ENCODE measurements at regions not wholly inside any gene's neighbourhood (a gene's known extent, or its start where the extent isn't known, plus 50 kb on each side); places are given as distances from the start of the nearest gene placed in this dataset.

DNA sequence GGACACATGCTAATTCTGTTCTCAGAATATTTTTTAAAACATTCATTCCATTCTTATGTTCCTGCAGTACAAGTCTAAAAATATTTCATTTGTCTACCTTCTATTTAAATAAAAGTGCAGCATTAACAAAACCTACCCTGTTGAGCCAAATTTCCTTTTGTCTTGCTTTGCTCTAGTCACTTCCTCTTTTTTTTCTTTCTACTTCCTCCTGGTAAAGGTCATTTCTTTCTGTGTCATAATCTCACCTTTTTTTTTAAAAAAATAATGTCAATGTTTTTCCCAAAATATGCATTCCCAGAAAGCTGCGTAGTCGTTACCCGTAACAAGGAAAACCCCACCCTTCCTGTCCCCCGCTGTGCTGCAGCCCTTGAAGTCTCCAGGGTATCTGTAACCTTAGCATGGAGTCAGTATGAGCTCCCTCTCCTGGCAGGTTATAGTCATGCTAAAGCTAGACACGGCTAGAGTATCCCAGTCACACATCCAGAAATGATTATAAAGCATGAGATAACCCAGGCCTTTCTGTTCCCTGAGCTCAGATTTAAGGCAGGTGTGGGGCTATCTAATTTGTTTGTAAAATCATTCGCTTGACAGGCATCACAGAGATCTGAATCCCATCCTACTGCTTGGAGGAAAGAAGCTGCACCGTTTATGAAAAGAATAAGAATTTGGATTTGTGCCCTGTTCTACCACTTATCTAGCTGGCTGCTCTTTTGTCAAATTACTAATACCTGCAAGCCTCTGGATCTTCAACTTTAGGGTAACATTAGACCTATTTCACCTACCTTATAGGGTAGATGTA, 51.1 kb upstream of the EED start:
- peak; percentile 86 for DNase-seq (ENCODE audit: low spot score)

- no peak for DNase-seq (ENCODE audit: low spot score)
Measured at GRCh38 chr11:86192519-86193257, 51.9 kb upstream of the EED start.

GRCh38 chr11:86191874-86192273, 52.7 kb upstream of the EED start:
- DNase-seq (ENCODE audit: low spot score), result no peak

- DNase-seq (ENCODE audit: low spot score), result no peak
Measured at GRCh38 chr11:86187027-86187426, 57.5 kb upstream of the EED start.

DNA sequence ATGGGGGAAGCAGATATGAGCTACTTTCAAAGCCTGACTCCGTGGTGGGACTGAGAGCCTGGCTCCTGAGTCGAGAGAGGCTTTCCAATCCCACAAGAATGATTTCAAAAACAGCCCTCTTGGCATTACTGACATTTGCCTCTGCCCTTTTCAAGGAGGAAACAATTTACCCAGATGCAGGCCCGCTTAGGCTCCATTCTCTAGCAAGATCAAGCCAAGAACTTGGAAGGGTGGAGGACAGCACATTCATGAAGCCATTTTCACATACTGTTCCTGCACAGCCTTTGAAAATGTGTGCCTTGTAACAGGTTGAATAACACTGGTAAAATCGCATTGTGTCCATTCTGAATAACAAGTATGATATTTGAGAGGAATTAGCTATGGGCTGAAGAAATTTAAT, 58.2 kb upstream of the EED start:
- no peak for DNase-seq (ENCODE audit: low spot score)

DNA sequence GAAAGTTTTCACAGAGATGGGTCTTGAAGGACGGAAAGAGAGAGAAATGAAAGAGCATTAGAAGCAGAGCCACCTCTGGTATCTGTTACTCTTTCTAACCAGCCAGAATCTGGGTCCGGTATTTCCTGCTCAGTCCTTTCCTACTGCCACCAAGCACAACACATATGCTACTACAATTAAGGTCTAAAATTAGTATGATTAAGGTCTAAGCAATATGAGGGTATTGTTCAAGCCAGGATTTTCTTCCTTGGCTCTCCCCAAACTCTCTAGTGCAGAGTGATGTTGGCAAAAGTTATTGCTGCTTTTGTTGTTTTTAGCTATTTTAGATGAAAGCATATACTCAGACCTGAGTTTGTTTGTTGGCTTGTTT, 59.2 kb upstream of the EED start:
- DNase-seq (ENCODE audit: low spot score), result no peak

DNA sequence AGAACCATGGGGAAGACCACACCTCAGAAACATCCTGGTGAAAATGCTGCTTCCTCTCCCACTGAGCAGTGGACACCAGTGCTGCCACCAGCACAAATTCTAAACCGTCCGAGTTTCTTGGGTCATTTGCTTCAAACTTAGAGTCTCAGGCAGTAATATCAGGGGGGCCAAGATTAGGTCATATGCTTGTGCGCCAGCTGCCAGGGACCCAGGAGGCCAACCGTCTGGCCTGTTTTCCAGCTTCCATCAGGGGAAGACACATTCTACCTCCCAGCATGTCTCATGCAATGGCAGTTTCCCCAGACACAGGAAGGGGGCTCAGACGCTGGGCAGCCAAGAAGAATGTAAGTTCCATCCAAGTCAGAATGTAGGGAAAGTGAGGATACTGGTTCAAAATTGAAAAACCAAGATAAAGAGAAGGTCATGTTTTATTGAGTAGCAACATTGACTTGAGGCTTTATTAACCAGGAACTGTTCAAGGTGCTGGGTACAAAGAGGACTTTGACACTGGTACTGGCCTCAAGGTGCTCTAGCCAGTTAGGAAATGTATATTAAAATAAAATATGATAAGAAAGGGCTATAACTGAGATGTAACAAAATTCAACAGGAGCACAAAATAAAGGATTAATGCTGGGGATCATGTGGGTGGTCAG, 59.7 kb upstream of the EED start:
- no peak for DNase-seq (ENCODE audit: low spot score)

DNA sequence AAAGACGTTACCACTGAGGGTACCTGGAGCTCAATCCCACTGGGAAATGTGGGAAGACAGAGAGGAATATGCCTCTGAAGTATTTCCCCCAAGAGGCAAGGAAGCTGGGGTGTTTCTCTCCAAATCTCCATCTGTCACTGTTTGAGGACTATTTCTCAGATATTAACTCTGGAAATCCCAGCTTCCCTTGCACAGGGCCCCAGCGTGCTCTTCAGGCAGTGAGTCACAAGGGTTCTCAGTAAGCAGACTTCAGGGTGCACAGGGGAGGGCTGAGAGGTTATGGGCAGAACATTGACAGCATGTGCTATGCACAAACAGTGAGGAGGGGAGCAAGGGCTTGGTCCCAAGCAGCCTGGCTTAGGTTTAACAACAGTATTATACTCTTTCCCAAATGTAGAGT, 60.9 kb upstream of the EED start:
- DNase-seq (ENCODE audit: low spot score), result peak; percentile 47

- peak; percentile 77 for DNase-seq (ENCODE audit: low spot score)
Measured at GRCh38 chr11:86182976-86183584, 61.5 kb upstream of the EED start.

DNA sequence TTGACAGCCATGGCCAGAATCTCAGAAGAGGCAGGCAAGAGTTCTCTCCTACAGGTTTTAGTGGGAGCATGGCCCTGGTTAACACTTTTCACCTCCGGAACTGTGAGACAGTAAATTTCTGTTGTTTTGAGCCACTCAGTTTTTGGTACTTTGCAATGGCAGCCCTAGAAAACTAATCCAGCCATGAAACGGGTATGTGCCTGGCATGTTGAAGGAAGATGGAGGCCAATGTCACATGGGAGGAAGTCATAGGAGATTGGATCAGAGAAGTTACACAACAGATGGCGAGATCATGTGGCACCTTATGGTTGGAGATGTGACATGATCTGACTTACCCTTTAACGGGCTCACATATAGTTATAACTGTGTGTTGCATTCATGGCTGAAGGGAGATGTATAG, 63.2 kb upstream of the EED start:
- no peak for DNase-seq (ENCODE audit: low spot score)

DNA sequence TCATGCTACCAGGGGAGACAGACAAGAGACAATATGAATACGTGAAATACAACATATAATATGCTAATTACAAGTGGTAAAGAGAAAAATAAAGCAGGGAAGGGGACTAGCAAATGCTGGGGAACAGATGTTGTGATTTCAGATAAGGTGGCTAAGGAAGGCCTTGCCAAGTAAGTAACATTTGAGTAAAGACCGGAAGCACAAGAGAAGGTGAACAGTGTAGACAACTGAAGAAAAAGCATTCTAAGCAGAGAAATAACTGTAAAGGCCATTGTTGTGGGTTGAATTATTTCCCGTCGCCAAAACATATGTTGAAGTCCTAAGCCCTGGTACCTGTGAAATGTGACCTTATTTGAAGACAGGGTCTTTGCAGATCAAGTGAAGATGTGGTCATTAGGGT, 63.7 kb upstream of the EED start:
- DNase-seq (ENCODE audit: low spot score), result no peak

GRCh38 chr11:86180423-86180822, 64.1 kb upstream of the EED start:
- DNase-seq (ENCODE audit: low spot score), result no peak

- no peak for DNase-seq (ENCODE audit: low spot score)
Measured at GRCh38 chr11:86179646-86180064, 64.9 kb upstream of the EED start.

DNA sequence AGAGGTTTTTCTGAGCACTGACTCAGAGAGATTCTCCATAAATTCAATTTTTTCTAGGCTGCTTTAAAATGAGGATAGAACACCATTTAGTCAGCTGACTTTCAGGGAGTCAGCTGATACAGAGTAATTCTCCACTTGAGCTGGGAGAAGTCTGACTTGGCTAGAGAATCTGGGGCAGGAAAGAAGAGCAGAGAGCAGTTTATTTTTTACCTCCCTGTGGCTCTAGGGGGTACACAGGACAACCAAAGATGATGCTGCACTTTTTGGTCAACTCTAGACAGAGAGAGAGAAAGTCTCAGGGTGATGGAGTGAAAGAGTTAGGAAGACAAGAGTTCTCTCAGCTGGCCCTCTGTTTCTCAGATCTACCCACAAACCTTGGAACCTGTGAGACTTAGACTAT, 67.3 kb upstream of the EED start:
- DNase-seq (ENCODE audit: low spot score), result no peak

DNA sequence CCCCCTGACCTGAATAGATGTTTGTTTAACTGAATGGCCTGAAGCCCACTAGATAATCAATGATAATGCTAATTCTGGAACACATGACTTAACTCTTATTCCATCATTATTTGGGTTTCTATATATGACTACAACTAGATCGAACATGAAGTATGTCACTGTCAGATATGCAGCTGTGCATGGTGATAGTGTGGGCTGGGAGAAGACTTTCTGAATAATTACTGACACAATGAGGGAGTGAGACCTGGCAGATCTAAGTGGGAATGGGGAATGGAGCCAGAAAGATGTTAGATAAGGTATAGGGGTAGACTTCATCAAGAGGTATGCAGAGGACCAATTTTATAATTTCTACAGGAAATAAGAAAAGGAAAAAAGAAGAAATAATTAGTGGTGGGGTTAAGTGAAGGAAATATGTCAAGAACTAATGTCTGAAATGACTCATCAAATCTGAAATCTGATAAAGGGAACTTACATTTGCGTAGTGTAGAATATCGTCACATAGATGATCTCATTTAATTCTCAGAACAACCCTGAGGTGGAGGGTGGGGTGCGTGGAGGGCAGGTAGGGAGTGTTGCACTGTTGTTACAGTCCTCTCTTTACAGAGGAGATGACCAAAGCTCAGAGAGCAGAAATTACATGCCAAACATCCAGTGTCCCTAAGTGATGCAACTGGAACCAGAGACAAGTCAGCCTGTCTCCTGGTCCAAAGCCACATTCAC, 68.2 kb upstream of the EED start:
- DNase-seq (ENCODE audit: low spot score), result peak; percentile 80

DNA sequence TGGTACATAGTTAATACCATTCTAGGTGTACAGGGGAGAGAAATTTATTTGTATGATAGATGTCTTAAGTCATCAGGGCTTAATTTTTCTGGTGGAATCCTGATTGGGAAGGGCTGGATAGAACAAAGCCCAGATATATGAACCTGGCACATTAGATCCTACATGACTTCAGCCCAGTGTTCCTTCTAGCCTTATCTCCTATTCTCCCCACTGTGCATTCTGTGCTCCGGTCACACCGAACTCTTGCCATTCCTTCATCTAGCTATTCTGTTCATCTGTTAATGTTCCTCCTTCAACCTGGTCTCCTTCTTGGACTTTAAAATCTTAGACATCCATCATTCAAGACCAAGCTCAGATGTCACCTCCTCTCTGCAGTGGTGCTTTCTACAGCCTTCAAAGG, 68.9 kb upstream of the EED start:
- DNase-seq (ENCODE audit: low spot score), result no peak

DNA sequence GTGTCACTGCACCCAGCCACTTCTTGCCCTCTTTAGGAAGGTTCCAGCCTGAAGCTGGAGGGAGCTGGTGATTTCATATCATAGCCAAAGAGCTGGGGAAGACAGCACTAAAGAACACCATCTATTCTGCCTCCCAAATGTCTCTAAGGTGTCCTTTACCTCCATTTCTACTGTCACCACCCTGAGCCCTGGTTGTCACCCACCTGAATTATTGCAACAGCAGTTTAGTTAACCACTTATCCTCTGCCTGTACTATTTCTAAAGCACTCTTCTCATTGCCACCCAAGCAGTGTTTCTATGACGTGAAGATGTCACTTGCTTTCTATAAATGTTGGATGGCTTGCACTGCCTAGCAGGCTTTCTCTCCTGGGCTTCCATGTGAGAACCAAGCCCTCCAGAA, 69.4 kb upstream of the EED start:
- DNase-seq (ENCODE audit: low spot score), result no peak

GRCh38 chr11:86174101-86175046, 70.2 kb upstream of the EED start:
- no peak for DNase-seq (ENCODE audit: low spot score)

- DNase-seq (ENCODE audit: low spot score), result no peak
Measured at GRCh38 chr11:86172894-86173293, 71.7 kb upstream of the EED start.

DNA sequence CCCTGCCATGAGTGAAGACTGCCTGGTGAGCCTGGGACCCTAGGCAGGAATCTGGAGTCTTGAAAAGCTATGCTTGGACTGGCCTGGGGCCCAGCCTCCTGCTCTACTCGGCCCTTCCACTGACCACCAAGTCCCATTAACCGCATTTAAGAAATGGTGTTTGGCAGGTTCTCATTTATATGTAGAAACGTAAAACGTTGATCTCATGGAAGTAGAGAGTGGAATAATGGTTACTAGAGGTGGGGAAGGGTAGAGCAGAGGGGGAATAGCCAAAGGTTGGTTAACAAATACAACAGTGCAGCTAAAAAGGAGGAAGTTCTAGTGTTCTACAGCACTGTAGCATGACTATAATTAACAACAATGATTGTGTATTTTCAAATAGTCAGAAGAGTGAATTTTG, 72.9 kb upstream of the EED start:
- no peak for DNase-seq (ENCODE audit: low spot score)
